K562 (cell line): ENCODE measurements at regions not wholly inside any gene's neighbourhood (a gene's known extent, or its start where the extent isn't known, plus 50 kb on each side); places are given as distances from the start of the nearest gene placed in this dataset.
A peak's percentile ranks its signal among the peaks of the same experiment; 100 is the strongest.

Experiments used
- ATAC-seq: fragments of 200-7000 bp; cut with Tn5 transposase; 3 replicates; pipeline ENCODE4 v1.9.1; 2020; ENCODE audit warnings: moderate library complexity
- BruUV-seq: library from RNA; stranded (reverse); fragments of 400-500 nt; replicated peaks from 2 replicates; lab custom pipeline; 2021; lab: Mats Ljungman, UMichigan
- CTCF ChIA-PET: fragments of 300-600 bp; formaldehyde crosslinking; extraction: SDS; loops from one replicate; lab custom pipeline; 2021; ENCODE audit warnings: low intra/inter-chr PET ratio; lab: Yijun Ruan, JAX
- POLR2A ChIA-PET: fragments of 300-600, 350-650 bp; sonication (Branson Sonifier 250); formaldehyde crosslinking; extraction: SDS; loops from one replicate; lab custom pipeline; 2021; ENCODE audit warnings: antibody characterized with exemption, inconsistent platforms; lab: Yijun Ruan, JAX
- DNase-seq, 4 experiments: peaks; one replicate each; pipeline versions ENCODE4 v3.0.0 to v3.0.0-alpha.2; 2011 to 2018; ENCODE audit warnings: low spot score in 3 of 4, mixed read lengths in 3 of 4; ENCODE audit errors: extremely low read depth in 1 of 4
- FAIRE-seq: peaks from 2 replicates; lab custom pipeline; 2011; peaks lifted over from hg19 to GRCh38; lab: Jason Lieb, UNC
- H2AFZ ChIP-seq: 2 replicates; pipeline ENCODE4 v1.6.0; 2011; ENCODE audit warnings: low read depth, low read length, control low read depth, inconsistent platforms
- H3K27ac ChIP-seq: fragments of 200-600 bp; 3 replicates; pipeline ENCODE4 v1.8.0; 2011; ENCODE audit warnings: low read depth, mild to moderate bottlenecking, control low read depth, inconsistent platforms, low read length, moderate library complexity, mixed read lengths; ENCODE audit errors: extremely low read depth
- H3K27me3 ChIP-seq, 2 experiments: fragments of 300-600 bp in 1 of 2; 2 replicates in 1 of 2; 3 replicates in 1 of 2; pipeline versions ENCODE4 v1.6.0 to v1.8.0; 2011; ENCODE audit warnings: inconsistent platforms in 2 of 2, low read length in 2 of 2, mild to moderate bottlenecking in 1 of 2, mixed read lengths in 1 of 2, moderate library complexity in 1 of 2; ENCODE audit not compliant: control insufficient read depth in 2 of 2, insufficient read depth in 2 of 2
- H3K36me3 ChIP-seq: fragments of 300-600 bp; 3 replicates; pipeline ENCODE4 v1.8.0; 2011; ENCODE audit warnings: mild to moderate bottlenecking, low read length, inconsistent platforms; ENCODE audit not compliant: control insufficient read depth, insufficient read depth
- H3K4me1 ChIP-seq, 2 experiments: fragments of 200-600 bp in 1 of 2; replicated peaks in 1 of 2; 2 replicates in 1 of 2; 3 replicates in 1 of 2; pipeline versions ENCODE4 v1.5.1 to v1.8.0; 2011; ENCODE audit warnings: inconsistent platforms in 2 of 2, low read length in 2 of 2, mild to moderate bottlenecking in 1 of 2, mixed read lengths in 1 of 2, moderate library complexity in 1 of 2; ENCODE audit not compliant: control insufficient read depth in 2 of 2, insufficient read depth in 2 of 2
- H3K4me2 ChIP-seq: 2 replicates; pipeline ENCODE4 v1.6.1; 2011; ENCODE audit warnings: low read length, control low read depth, inconsistent platforms, mixed read lengths; ENCODE audit not compliant: insufficient read depth
- H3K4me3 ChIP-seq: fragments of 200-600 bp; sonication (generic), shearing (Covaris generic); 2 replicates; pipeline ENCODE4 v1.5.1; 2016; ENCODE audit warnings: control low read depth, inconsistent platforms
- H3K79me2 ChIP-seq: fragments of 200-600 bp; 3 replicates; pipeline ENCODE4 v1.8.0; 2011; ENCODE audit warnings: low read length, inconsistent platforms; ENCODE audit not compliant: control insufficient read depth, insufficient read depth
- H3K9ac ChIP-seq, 2 experiments: 2 replicates each; pipeline versions ENCODE4 v1.6.0 to v1.6.1; 2011; ENCODE audit warnings: low read depth in 2 of 2, low read length in 2 of 2, control low read depth in 1 of 2, inconsistent platforms in 1 of 2, mild to moderate bottlenecking in 1 of 2, mixed read lengths in 1 of 2; ENCODE audit not compliant: insufficient read depth in 1 of 2
- H3K9me1 ChIP-seq: one replicate; pipeline ENCODE4 v1.6.0; 2011; ENCODE audit warnings: inconsistent platforms, mild to moderate bottlenecking, low read length, moderate library complexity; ENCODE audit not compliant: control insufficient read depth, insufficient read depth
- H3K9me3 ChIP-seq: replicated peaks from 2 replicates; pipeline ENCODE4 v1.5.1; 2011; ENCODE audit warnings: low read depth, low read length, inconsistent platforms; ENCODE audit not compliant: control insufficient read depth, insufficient read depth
- H4K20me1 ChIP-seq: replicated peaks from 2 replicates; pipeline ENCODE4 v1.6.1; 2011; ENCODE audit warnings: low read length, inconsistent platforms, mixed read lengths; ENCODE audit not compliant: control insufficient read depth, insufficient read depth
- ARHGAP35 ChIP-seq: fragments of 450-650 bp; IDR thresholded peaks from 2 replicates; pipeline ENCODE4 v1.6.1; 2018; ENCODE audit not compliant: partially characterized antibody
- CHD2 ChIP-seq: IDR thresholded peaks from 2 replicates; pipeline ENCODE4 v1.6.1; 2011; ENCODE audit warnings: low read depth, low read length
- CSDE1 ChIP-seq, 2 experiments: fragments of 450-650 bp; IDR thresholded peaks; 2 replicates each; pipeline ENCODE4 v1.6.1; 2016; ENCODE audit warnings: mild to moderate bottlenecking in 1 of 2
- ETV1 ChIP-seq: fragments of 450-650 bp; conservative IDR thresholded peaks from 2 replicates; pipeline ENCODE4 v1.6.1; 2016; ENCODE audit warnings: missing genetic modification characterization, control low read depth, low read depth, missing compliant biosample characterization
- EZH2 ChIP-seq: IDR thresholded peaks from 2 replicates; pipeline ENCODE4 v1.6.1; 2012; ENCODE audit warnings: low read depth, mild to moderate bottlenecking, inconsistent platforms, low read length, borderline replicate concordance
- MEF2D ChIP-seq: conservative IDR thresholded peaks from 2 replicates; pipeline ENCODE4 v1.6.1; 2016; ENCODE audit warnings: low read depth, missing genetic modification characterization, missing compliant biosample characterization
- RAD21 ChIP-seq, 2 experiments: fragments of 250-450 bp in 1 of 2; fragments of 450-650 bp in 1 of 2; sonication (Bioruptor Pico) in 1 of 2; formaldehyde crosslinking in 1 of 2; IDR thresholded peaks in 1 of 2; conservative IDR thresholded peaks in 1 of 2; 2 replicates each; pipeline versions ENCODE4 v1.4.0 to v1.8.0; 2020 to 2022; ENCODE audit warnings: mild to moderate bottlenecking in 2 of 2, moderate library complexity in 1 of 2
- RFX5 ChIP-seq: IDR thresholded peaks from 2 replicates; pipeline ENCODE4 v1.6.1; 2011; ENCODE audit warnings: low read depth, mild to moderate bottlenecking, improper control_type of control experiment, low read length
- RFX7 ChIP-seq: fragments of 250-450 bp; sonication (Bioruptor Pico); IDR thresholded peaks from 2 replicates; pipeline ENCODE4 v1.5.1; 2021; ENCODE audit warnings: mild to moderate bottlenecking
- SOX6 ChIP-seq: fragments of 450-650 bp; IDR thresholded peaks from 2 replicates; pipeline ENCODE4 v1.6.1; 2014; ENCODE audit warnings: mild to moderate bottlenecking
- SPI1 ChIP-seq: IDR thresholded peaks from 2 replicates; pipeline ENCODE4 v1.6.1; 2011; ENCODE audit warnings: low read depth, low read length, control low read depth, borderline replicate concordance
- UBTF ChIP-seq, 2 experiments: IDR thresholded peaks; 2 replicates each; pipeline ENCODE4 v1.6.1; 2012; ENCODE audit warnings: improper control_type of control experiment in 2 of 2, low read depth in 2 of 2, low read length in 2 of 2, borderline replicate concordance in 1 of 2
- ZNF197 ChIP-seq: fragments of 200-800 bp; sonication (Bioruptor generic); IDR thresholded peaks from 2 replicates; pipeline ENCODE4 v1.6.1; 2016; ENCODE audit warnings: low read depth, missing genetic modification characterization, missing compliant biosample characterization
- ZNF217 ChIP-seq: sonication (generic); formaldehyde crosslinking; IDR thresholded peaks from 2 replicates; pipeline ENCODE4 v1.8.0; 2022; ENCODE audit warnings: mild to moderate bottlenecking, missing genetic modification reagents
- ZNF589 ChIP-seq: fragments of 200-800 bp; sonication (Bioruptor generic); IDR thresholded peaks from 2 replicates; pipeline ENCODE4 v1.6.1; 2016; ENCODE audit warnings: low read depth, missing genetic modification characterization, missing compliant biosample characterization
- WGBS: fragments of 100-300 bp; shearing (Covaris generic); methylation state at CpG from one replicate; pipeline ENCODE4 v1.1.6; 2016; ENCODE audit warnings: low coverage, mixed read lengths; ENCODE audit not compliant: insufficient coverage; ENCODE audit errors: missing lambda C conversion rate; 5-methylcytosine and 5-hydroxymethylcytosine counted together
- in situ Hi-C: fragments of 300-500 bp; cut with MboI; formaldehyde crosslinking; loops from 4 replicates; pipeline ENCODE4 v1.15.0; 2018; ENCODE audit warnings: inconsistent platforms, mixed read lengths
- intact Hi-C: fragments of 100-400 bp; cut with micrococcal nuclease; formaldehyde crosslinking; loops from 2 replicates; pipeline ENCODE4 v1.14.2; 2022

- POLR2A ChIA-PET = interaction anchor here (0.7 to 0.9 kb wide), 2 partner anchors 19 to 78 kb away, joined by 3 read pairs; no protein-coding TSS in a partner anchor
- Histone ChIP-seq H3K27ac (no peak overlapping the region), H3K4me3 (no peak overlapping the region), H3K4me1 (no peaks in the 10 kb centered on the region; a peak in 1 of 5 replicates), H3K9ac (no peak overlapping the region), H3K36me3 (no peaks in the 10 kb centered on the region), H3K9me1 (no peaks in the 10 kb centered on the region), H3K9me3 (no peaks in the 10 kb centered on the region), H3K79me2 (no peaks in the 10 kb centered on the region), H2AFZ (peak overlapping the region; percentile 62; the same call in 1 of the 2 replicates), H3K4me2 (no peak overlapping the region), H3K27me3 (no peaks in the 10 kb centered on the region; a peak in 1 of 5 replicates), H4K20me1 (no peaks in the 10 kb centered on the region)
- BruUV-seq = no TSS peak
- TF ChIP-seq SPI1 = peak; percentile 41; the same call in 1 of the 2 replicates
- TF ChIP-seq RFX7 (CRISPR knock-in tag) = no peak
- intact Hi-C loops = no loop called here
- DNase-seq (no peak), ATAC-seq (no peak), FAIRE-seq (no peak)
- 42% methylated on average over 5 of the region's 6 CpGs for WGBS
- in situ Hi-C loops = no loop called here
- CTCF ChIA-PET = no interaction called here
Observed at GRCh38 chr6:105785066-105785811, 300.9 kb upstream of the PRDM1 start.

DNA sequence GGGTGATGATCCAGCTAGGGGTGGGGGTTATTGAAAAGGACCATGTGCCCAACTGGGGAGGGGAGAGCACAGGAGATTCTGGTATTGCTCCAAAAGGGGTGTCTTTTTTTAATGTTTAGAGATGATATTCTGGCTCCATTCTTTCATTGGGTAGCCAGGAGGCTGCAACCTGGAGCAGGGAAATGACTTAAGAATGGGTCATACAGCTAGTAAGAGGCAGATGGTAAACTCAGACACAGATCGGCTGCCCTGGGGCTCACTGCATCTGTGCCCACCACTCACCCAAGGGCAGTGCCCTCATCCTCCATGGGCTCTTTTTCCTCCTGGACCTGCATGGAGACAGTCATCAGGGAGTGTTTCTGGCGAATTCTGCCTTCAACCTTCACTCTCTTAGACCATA is 302.0 kb upstream of the PRDM1 start:
- DNase-seq = no peak
- intact Hi-C loops (no loop called here), in situ Hi-C loops (no loop called here)
- no peaks in the 10 kb centered on the region for H3K36me3 ChIP-seq
- POLR2A ChIA-PET = no interaction called here
- no peak for FAIRE-seq
- CTCF ChIA-PET = no interaction called here
- H3K4me1 ChIP-seq = no peaks in the 10 kb centered on the region; a peak in 1 of 5 replicates
- no peaks in the 10 kb centered on the region; a peak in 1 of 5 replicates for H3K27me3 ChIP-seq
- no peaks in the 10 kb centered on the region for H4K20me1 ChIP-seq
- WGBS = 40% methylated on average over 2 of the region's 2 CpGs
- H2AFZ ChIP-seq = no peak overlapping the region
- no peak for ATAC-seq
- BruUV-seq = no TSS peak
- no peaks in the 10 kb centered on the region for H3K9me1 ChIP-seq
- H3K79me2 ChIP-seq = no peaks in the 10 kb centered on the region
- no peak overlapping the region for H3K9ac ChIP-seq
- no peak overlapping the region for H3K27ac ChIP-seq
- H3K4me3 ChIP-seq = no peak overlapping the region
- H3K4me2 ChIP-seq = no peak overlapping the region
- H3K9me3 ChIP-seq = no peaks in the 10 kb centered on the region
- no peak for TF ChIP-seq ZNF197 (CRISPR knock-in tag)
- no peak for TF ChIP-seq RAD21 (CRISPR knock-in tag; conservative IDR thresholded peaks at IDR 0.05 in 1 of 2, IDR thresholded peaks at IDR 0.05 in 1 of 2)
- no peak for TF ChIP-seq ZNF217 (CRISPR knock-in tag)
- no peak for TF ChIP-seq ZNF589 (CRISPR knock-in tag)
- no peak for TF ChIP-seq RFX5
- no peak for TF ChIP-seq SOX6
- no peak for TF ChIP-seq EZH2
- TF ChIP-seq UBTF (IDR thresholded peaks at IDR 0.05; ENCODE audit: borderline replicate concordance in 1 of 2, low read depth in 2 of 2, low read length in 2 of 2) = no peak
- no peak for TF ChIP-seq ETV1
- TF ChIP-seq CSDE1 (IDR thresholded peaks at IDR 0.05) = no peak
- TF ChIP-seq MEF2D (tag) = no peak
- TF ChIP-seq CHD2 = no peak
- no peak for TF ChIP-seq ARHGAP35
